HG03039 (cell line): ENCODE measurements at regions not wholly inside any gene's neighbourhood (a gene's known extent, or its start where the extent isn't known, plus 50 kb on each side); places are given as distances from the start of the nearest gene placed in this dataset.
"Not testable (repeated sequence)": the region's sequence is repeated elsewhere in the genome, so short reads cannot be mapped to it uniquely, and the experiment has no call there.

ENCODE experiments used
- ATAC-seq: cut with Tn5 transposase; IDR thresholded peaks from one replicate; pipeline ENCODE4 v1.9.1; 2021; ENCODE audit warnings: mild to moderate bottlenecking, moderate library complexity; ENCODE audit not compliant: unreplicated experiment

GRCh38 chr12:17369556-17369955 lies 720.4 kb downstream of the RERGL start:
- no peak for ATAC-seq

- ATAC-seq = no peak
Observed at GRCh38 chr12:17361224-17361623, 728.8 kb downstream of the RERGL start.

GRCh38 chr12:17358835-17359234 lies 731.2 kb downstream of the RERGL start:
- no peak for ATAC-seq

GRCh38 chr12:17357396-17357795 lies 732.6 kb downstream of the RERGL start:
- no peak for ATAC-seq

- ATAC-seq = no peak
Observed at GRCh38 chr12:17352164-17352563, 737.8 kb downstream of the RERGL start.

- no peak for ATAC-seq
Observed at GRCh38 chr12:17348311-17348710, 741.7 kb downstream of the RERGL start.

GRCh38 chr12:17344649-17345048 lies 738.7 kb upstream of the LMO3 start:
- ATAC-seq = no peak

- ATAC-seq = no peak
Observed at GRCh38 chr12:17342381-17342961, 736.5 kb upstream of the LMO3 start.

- no peak for ATAC-seq
Observed at GRCh38 chr12:17335487-17335886, 729.5 kb upstream of the LMO3 start.

GRCh38 chr12:17334784-17335183 lies 728.8 kb upstream of the LMO3 start:
- ATAC-seq = no peak

GRCh38 chr12:17333287-17333686 lies 727.3 kb upstream of the LMO3 start:
- ATAC-seq = no peak

GRCh38 chr12:17326649-17327048 lies 720.7 kb upstream of the LMO3 start:
- no peak for ATAC-seq

- ATAC-seq = no peak
Observed at GRCh38 chr12:17322090-17322489, 716.1 kb upstream of the LMO3 start.

- no peak for ATAC-seq
Observed at GRCh38 chr12:17304503-17305347, 698.8 kb upstream of the LMO3 start.

GRCh38 chr12:17302001-17302400 lies 696.0 kb upstream of the LMO3 start:
- no peak for ATAC-seq

- no peak for ATAC-seq
Observed at GRCh38 chr12:17301544-17301943, 695.6 kb upstream of the LMO3 start.

- ATAC-seq = no peak
Observed at GRCh38 chr12:17296882-17297281, 690.9 kb upstream of the LMO3 start.

GRCh38 chr12:17286874-17287273 lies 680.9 kb upstream of the LMO3 start:
- no peak for ATAC-seq

GRCh38 chr12:17284873-17285272 lies 678.9 kb upstream of the LMO3 start:
- no peak for ATAC-seq

GRCh38 chr12:17283563-17283962 lies 677.6 kb upstream of the LMO3 start:
- ATAC-seq = no peak

- ATAC-seq = not testable (repeated sequence)
Observed at GRCh38 chr12:17282169-17282568, 676.2 kb upstream of the LMO3 start.

GRCh38 chr12:17278946-17279345 lies 673.0 kb upstream of the LMO3 start:
- no peak for ATAC-seq

GRCh38 chr12:17276196-17276595 lies 670.2 kb upstream of the LMO3 start:
- no peak for ATAC-seq
